ENCODE measurements at regions not wholly inside any gene's neighbourhood (a gene's known extent, or its start where the extent isn't known, plus 50 kb on each side); places are given as distances from the start of the nearest gene placed in this dataset.
A peak's percentile ranks its signal among the peaks of the same experiment; 100 is the strongest.

DNA sequence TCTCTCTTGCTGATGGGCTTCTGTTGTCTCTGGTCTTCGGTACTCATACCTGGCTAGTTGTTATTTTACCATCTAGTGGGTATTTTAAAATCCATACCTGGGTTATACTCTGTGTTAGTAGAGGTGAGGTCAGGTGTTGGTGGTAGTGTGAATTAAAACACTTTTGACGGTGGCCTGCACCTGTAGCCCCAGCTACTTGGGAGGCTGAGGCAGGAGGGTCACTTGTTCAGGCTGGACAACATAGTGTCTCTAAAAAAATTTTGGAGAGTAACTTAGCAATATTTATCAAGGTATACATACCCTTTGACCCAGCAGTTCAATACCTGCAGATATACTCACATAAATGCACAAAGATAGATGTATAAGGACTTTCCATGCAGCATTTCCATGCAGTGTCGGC is 55.4 kb downstream of the GSX1 start:
- no peak for DNase-seq

GRCh38 chr13:27851096-27851850 is 59.0 kb downstream of the GSX1 start:
- no peak for DNase-seq

GRCh38 chr13:27852491-27852890 is 60.2 kb downstream of the GSX1 start:
- no peak for DNase-seq

- DNase-seq = no peak
Measured at GRCh38 chr13:27853335-27853734, 61.1 kb downstream of the GSX1 start.

DNA sequence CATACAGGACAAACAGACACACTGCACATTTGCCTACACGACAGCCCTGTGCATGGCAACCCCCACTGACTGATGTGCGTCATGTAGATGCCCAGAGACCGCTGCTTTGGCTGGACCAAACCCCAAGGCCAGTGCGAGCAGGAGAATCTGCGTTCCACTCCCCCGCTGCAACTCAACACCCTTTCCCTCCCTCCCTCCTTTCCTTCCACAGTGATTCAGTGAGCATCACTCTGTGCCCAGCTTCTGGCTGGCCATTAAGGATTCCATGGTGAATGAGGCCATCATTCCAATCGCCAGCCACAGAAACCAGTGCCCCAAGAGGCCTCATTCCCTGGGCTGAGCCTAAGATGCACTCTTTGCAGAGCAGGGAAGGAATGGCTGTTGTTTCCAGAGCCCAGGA is 61.6 kb downstream of the GSX1 start:
- DNase-seq = no peak

DNA sequence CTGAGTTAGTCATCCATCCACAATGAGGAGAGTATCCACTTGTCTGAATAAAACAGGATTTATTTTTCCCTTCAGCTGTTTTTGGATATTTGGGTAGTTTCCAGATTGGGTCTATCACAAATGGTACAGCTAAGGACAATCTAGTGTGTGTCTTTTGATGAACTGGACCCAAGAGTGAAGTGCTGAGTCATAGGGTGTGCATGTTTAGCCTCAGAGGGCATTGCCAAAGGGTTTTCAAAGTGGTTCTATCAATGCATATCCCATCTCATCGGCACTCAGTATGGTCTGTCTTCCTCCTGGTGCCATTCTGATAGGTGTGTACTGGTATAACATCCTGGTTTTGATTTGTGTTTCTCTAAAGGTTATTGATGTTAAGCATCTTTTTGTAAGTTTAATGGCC is 62.3 kb downstream of the GSX1 start:
- DNase-seq = no peak

GRCh38 chr13:27855381-27855780 is 63.1 kb downstream of the GSX1 start:
- no peak for DNase-seq

GRCh38 chr13:27857282-27857681 is 62.5 kb upstream of the PDX1 start:
- peak; percentile 74 for DNase-seq

DNA sequence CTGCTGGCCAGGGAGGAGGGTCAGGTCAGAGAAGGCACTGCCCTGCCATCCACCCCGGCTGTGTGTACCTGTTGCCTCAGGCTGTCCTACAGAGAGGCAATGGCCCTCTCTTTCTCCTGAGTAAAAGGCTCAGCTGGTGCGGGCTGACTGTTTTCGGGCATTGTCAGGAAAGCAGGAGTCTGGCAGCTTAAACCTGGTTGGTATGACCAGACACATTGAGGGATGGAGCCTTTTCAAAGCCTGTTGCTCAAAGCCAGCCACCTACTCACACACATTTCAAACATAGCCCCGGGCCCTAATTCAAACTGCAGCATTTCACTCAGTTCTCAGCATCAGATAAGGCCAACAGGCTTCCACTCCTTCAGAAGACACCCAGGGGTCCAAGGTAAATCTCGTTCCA is 61.8 kb upstream of the PDX1 start:
- DNase-seq = no peak

DNA sequence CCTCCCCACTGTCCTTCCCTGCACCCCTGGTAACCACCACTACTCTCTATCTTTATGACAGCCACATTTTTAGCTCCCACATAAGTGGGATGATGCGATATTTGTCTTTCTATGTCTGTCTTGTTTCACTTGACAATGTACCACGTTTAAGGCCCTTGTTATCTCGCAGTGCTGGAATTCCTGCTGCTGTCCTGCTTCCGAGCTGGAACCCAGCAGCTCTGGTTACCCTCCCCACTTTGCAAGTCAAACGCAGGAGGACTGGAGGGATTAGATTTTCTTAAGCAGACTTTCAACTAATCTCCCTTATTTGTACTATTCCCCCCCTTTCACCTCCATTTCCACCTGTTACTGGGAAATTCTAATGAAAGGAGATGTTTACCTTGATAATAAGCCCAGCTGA is 59.1 kb upstream of the PDX1 start:
- DNase-seq = no peak

GRCh38 chr13:27861165-27861564 is 58.6 kb upstream of the PDX1 start:
- DNase-seq = no peak

- no peak for DNase-seq
Measured at GRCh38 chr13:27868641-27869435, 51.0 kb upstream of the PDX1 start.

DNA sequence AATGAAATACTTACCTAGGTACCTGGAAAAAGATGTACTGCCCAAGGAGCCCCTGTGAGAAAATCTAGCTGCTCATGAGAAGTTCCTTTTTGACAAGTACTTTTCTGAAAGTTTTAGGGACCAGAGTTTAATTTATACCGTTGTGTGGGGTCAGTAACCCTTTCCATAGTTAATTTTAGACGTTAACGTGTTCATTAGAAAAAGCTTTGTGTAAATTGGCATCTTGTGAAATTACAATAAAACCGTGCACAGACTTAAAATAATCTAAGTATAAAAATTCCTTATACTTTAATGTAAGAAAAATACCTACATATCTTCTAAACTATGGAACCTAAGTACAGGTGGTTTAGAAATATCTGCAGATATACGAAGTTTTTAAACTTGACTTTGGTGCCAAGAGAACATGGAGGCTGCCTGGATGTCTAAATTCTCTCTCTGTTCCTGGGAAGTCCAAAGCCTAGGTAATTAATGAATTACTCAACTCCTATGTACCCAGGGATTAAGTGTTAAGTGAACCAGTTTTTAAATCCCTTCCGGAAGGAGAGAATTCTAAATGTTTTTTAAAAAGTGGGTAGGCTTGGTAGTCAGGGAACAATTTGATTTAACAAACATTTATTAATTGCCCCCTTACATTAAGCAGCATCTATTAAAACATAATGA is 50.2 kb upstream of the PDX1 start:
- no peak for DNase-seq

Data from NCI-H1694 (cell line).